Ramos (cell line): ENCODE measurements at regions not wholly inside any gene's neighbourhood (a gene's known extent, or its start where the extent isn't known, plus 50 kb on each side); places are given as distances from the start of the nearest gene placed in this dataset.
"Not testable (repeated sequence)": the region's sequence is repeated elsewhere in the genome, so short reads cannot be mapped to it uniquely, and the experiment has no call there.

Experiments used
- in situ Hi-C: fragments of 300-500 bp; cut with MboI; formaldehyde crosslinking; loops from one replicate; pipeline ENCODE4 v1.14.3; 2022; ENCODE audit warnings: low sequenced_read_pairs; ENCODE audit not compliant: unreplicated experiment

DNA sequence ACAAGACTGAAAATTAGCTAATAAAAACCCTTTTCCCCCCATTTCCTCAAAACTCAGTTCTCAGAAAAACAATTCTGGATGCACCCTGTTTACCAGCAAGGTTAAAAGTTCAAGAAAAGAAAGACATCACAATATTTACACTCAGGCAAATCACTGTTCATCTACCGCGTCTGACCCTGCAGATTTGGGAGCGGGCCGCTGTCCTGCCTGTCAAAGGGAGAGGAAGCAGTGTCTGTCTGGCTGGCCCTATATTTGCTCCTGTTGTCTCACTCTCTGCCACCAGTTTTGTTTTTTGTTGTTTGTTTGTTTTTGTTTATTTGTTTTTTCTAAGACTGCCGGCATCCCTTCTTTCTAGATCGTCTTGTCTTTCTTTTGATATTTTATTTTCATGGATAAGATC lies 299.4 kb downstream of the BCL2L11 start:
- in situ Hi-C loops: not testable (repeated sequence)

DNA sequence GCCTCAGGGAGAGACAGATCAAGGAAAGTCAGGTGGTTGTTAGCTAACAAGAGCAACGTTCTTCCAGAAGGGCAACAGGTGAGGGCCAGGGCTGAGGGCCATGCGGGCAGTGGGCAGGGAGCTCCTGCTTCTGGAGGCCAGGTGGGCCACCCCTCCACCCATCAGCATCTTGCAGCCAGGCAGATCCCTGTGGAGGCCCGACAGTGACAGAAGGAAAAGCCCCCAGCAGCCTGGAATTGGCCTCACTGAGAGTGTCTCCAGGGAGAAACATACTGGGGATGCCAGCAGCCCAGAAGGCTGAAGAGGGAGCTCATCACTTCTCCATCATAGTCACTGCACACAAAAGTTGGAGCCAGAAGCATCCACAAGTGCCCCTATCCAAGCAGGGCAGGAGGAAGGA lies 300.1 kb downstream of the BCL2L11 start:
- in situ Hi-C loops: not testable (repeated sequence)

- in situ Hi-C loops: not testable (repeated sequence)
Observed at GRCh38 chr2:111421949-111422348, 301.2 kb downstream of the BCL2L11 start.

GRCh38 chr2:111422562-111422961 lies 301.8 kb downstream of the BCL2L11 start:
- in situ Hi-C loops: not testable (repeated sequence)

DNA sequence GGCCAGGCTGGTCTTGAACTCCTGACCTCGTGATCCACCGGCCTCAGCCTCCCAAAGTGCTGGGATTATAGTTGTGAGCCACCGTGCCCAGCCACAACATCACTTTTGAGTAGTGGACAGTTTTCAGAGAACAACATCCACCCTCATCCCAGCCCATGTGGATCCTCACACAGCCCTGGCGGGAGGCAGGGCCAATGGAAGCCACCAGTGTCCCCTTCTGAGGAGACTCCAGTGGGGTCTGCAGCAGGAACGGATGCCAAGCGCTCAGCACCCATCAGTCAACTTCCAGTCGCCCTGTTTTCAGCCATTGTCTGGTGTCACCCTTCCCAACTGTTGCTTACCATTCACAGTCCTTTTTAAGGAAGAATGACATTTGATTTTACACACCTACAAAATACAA lies 302.5 kb downstream of the BCL2L11 start:
- in situ Hi-C loops: not testable (repeated sequence)

DNA sequence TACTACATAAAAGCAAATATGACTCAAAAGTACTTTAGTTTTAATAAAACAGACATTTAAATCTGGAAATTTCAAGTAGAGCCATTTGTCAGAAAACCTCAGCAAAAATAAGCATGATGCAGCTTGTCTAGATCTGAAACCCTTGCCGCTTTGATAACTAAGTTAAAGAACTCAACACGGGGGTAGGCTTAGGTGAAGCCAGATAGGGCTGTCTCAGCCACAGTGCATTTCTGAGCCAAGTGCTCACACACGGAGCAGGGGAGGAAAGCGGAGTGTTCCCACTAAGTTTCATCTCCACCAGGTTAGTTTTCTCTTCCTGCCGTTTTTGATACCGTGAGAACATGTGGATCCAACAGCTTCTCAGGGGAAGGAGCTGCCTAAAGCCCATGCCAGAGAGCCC lies 303.5 kb downstream of the BCL2L11 start:
- in situ Hi-C loops: not testable (repeated sequence)

DNA sequence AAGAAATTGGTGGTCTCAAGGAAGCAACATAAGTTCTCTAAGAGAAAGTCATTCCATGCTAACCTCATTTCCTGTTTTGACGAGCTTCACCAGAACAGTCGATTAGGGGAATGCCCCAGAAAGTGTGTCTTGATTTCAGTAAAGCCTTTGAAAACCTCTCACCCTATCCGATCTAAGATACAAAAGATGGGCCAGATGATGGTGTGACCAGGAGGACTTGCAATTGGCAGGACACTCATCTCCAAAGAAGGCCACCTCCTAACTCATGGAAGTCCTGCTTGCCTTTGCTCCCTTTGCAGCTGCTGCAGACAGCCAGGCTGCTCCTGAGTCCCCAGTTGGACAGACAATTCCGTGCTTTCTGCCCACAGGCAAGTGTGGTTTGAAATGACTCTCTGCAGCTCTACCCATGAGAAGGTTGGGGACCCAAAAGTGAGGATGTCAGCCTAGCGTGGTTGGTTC lies 304.2 kb downstream of the BCL2L11 start:
- in situ Hi-C loops: not testable (repeated sequence)

GRCh38 chr2:111425789-111426201 lies 305.1 kb downstream of the BCL2L11 start:
- in situ Hi-C loops: not testable (repeated sequence)

DNA sequence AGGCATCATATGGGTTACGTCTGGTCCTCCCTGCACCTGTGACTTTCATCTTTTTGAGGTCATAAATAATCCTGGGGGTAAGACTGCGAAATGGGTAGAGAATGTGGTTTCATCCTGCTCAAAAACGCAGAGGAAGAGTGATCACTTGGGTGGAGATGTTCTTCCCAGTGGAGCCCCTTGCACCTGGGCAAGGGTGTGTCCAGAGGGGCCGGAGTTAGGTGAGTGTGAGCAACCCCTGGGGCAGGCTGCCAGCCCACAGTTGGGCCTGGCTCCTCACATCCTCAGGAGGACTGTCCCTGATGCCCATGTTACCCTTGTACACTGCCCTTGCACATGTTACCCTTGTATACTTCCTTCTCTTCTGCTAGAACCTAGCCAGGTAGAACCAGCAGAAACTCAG lies 306.6 kb downstream of the BCL2L11 start:
- in situ Hi-C loops: not testable (repeated sequence)

DNA sequence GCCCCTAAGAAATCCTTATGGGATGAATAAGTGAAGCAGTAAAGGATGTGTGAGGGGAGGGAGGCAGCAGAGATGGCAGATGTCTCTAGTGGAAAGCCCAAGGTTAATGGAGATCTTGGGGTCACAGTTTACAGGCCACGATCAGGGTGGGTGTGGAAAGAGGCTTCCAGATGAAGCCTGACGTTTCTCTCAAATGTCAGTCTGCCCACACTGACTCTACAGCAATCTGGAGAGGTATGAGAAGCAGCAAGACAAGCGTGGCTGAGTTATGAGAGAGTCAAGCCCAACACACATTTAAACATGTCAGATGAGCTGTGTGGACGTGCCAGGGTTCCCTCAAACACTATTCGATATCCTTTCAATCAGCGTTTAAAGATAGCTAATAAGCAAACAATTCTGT lies 308.2 kb downstream of the BCL2L11 start:
- in situ Hi-C loops: not testable (repeated sequence)

DNA sequence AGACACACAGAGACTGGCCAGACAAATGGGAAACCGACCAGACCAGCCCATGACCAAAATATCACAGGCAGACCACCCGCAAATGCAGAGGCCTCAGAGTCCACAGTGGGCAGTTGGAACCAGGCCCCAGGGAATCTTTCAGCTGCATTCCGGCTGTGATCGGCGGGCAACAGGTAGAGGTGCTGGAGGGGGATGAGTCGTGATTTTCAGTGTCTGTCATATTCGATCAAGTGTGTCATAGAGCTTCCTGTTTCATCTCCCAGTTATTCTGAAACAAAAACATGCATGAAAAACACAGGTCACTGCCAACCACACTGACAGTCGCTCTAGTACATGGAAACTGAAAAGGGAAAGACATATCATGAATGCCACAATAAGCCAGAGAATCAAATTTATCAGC lies 308.6 kb downstream of the BCL2L11 start:
- in situ Hi-C loops: not testable (repeated sequence)

GRCh38 chr2:111430817-111431661 lies 310.3 kb downstream of the BCL2L11 start:
- in situ Hi-C loops: not testable (repeated sequence)

- in situ Hi-C loops: not testable (repeated sequence)
Observed at GRCh38 chr2:111432423-111432822, 311.7 kb downstream of the BCL2L11 start.

DNA sequence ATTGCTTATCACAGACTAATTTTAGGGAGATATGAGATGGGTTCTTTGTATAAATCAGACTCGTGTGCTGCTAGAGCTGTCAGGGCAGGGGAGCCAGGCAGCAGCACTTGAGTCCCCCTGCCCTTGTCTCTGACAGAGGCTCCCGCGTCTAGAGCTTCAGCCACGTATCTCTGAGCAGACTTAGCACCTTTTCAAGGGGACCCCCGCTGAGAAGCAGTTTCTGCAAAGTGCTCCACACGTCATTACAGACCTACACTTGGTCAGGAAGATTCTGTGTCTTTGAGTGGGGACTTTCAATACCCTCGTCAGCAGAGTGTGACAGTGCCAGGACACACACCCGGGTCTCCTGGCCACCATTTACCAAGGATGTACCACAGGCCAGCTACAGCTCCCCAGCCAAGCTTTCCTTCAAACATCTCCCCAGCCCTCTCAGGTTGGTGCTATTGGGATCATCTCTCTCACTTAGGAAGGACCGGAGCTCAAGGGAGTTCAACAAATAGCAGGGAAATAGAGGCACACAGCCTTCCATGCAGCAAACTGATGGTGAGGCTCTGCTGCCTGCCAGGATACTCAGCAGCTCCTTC lies 312.3 kb downstream of the BCL2L11 start:
- in situ Hi-C loops: not testable (repeated sequence)

DNA sequence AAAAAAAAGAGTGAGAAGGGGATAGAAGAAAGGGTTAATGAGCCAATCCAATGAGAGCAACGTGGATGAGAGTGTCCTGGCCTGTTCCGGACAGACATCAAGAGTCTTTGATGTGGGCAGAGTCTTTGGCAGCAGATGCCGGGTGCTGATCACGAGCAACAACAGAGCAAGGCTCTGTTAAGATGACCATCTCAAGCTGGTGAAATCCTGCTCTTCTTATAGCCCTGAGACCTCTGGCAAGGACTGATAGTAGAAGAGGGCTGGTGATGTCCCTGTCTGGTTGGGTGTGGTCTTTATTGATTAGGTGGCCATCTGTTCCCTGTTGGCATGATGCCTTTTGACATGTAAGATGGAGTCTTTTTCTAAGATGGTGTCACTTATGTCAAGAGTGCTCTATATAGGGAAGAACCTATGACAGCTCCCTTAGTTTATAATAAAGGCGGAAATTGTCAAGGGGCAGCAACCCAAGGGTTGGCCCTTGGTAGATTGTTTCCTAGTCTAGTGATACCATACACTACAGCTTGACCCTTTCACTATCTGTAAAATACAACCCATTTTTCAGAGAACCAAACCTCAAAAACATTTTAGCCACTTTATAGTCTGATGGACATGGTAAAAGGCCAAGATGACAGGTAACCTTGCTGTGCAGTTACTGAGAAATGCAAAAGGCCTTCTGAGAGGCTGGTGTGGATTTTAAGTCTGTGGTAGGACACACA lies 313.3 kb downstream of the BCL2L11 start:
- in situ Hi-C loops: not testable (repeated sequence)

DNA sequence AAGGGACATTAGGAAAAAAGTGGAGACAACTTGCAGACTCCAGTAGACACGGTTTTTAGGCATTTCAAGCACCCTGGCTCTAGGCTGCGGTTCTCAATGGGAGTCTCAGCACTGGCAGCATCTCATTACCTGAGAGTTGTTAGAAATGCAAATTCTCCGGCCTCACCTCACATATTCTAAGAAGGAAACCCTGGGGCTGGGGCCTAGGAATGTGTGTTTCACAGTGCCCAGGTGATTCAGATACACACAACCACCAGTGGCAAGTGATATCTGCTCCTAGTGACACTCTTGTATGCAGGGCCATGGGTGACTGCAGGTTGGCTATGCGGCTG lies 313.9 kb downstream of the BCL2L11 start:
- in situ Hi-C loops: not testable (repeated sequence)

- in situ Hi-C loops: not testable (repeated sequence)
Observed at GRCh38 chr2:111435553-111436310, 315.0 kb downstream of the BCL2L11 start.

DNA sequence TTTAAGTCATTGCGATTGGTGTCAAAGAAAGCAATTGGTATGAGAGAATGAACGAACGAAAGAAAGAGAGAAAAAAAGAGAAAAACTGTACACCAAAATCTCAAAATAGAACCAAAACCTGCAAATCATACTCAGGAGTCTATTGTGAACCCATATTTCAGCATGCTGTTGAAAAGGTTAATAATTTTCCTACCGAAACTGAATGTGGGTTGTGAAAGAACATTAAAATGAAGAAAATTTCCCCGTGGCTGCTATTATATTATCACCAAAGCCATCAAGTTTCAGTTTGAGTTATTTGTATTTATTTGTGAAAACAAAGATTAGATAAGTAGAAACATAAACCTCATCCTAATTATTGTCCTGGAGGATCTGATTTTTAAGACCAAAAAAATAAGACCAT lies 315.7 kb downstream of the BCL2L11 start:
- in situ Hi-C loops: not testable (repeated sequence)

DNA sequence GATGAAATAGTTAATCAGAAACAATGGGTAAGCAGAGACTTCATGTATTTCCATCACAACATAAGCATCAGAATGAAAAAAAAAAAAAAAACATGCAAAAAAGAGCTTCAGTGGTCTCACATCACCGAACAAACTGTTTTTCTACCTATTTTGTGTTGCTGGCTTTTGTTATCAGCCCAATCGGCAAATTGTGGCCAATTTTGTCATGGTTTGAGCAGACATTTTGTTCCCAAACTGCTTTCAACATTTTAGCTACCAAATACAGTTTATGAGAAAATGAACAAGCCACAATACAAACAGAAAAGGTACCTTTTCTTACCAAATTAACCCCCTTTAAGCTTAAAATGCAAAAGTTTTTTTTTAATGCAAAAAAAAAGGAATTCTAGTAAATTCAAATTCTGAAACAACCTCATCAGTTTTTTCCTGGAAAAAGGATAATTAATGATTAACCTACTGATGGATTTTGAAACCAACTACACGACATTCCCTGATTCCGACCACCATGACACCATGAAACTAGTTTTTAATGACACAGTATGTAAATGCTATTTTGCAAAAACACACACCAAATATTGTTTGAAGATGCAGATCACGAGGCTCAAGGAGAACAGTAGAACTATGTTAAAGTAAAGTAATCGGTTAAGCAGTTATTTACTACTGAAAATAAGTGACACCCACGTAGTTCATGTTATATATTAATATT lies 316.7 kb downstream of the BCL2L11 start:
- in situ Hi-C loops: not testable (repeated sequence)

DNA sequence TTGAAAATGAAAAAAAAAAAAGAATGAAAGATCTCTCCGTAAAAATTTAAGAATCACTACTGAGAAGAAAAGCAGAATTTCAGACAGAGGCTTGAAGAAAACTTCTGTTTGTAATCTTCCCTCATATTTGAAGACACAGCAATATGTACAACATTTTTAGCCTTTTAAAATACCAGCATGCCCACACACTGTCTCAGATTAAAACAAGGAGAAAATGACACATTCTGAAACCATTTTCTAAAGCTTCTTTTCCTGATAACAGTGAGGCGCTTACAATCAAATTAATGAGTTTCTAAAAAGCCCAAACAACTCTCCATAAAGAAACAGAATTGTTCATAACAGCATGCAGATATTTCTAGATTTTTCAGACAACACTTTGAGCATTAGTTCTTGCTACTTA lies 317.4 kb downstream of the BCL2L11 start:
- in situ Hi-C loops: not testable (repeated sequence)
